AG04450 (cell line): ENCODE measurements at regions not wholly inside any gene's neighbourhood (a gene's known extent, or its start where the extent isn't known, plus 50 kb on each side); places are given as distances from the start of the nearest gene placed in this dataset.

Experiments
- CTCF ChIA-PET: fragments of 300-600, 350-600 bp; formaldehyde crosslinking; extraction: SDS; loops from one replicate; lab custom pipeline; 2022; ENCODE audit warnings: antibody characterized with exemption, inconsistent platforms; lab: Charles Lee
- POLR2A ChIA-PET: fragments of 350-600 bp; formaldehyde crosslinking; extraction: SDS; loops from one replicate; lab custom pipeline; 2021; ENCODE audit warnings: antibody characterized with exemption, inconsistent platforms; lab: Yijun Ruan, JAX
- DNase-seq: peaks from one replicate; pipeline ENCODE4 v3.0.0-alpha.2; 2011; ENCODE audit warnings: low read depth, low spot score
- H3K27ac ChIP-seq: one replicate; pipeline ENCODE4 v1.5.1; 2012; ENCODE audit warnings: low read depth, low read length, control low read depth
- H3K27me3 ChIP-seq: one replicate; pipeline ENCODE4 v1.6.0; 2012; ENCODE audit warnings: low read length; ENCODE audit not compliant: control insufficient read depth, insufficient read depth
- H3K4me3 ChIP-seq: 2 replicates; pipeline ENCODE4 v1.5.1; 2011; ENCODE audit warnings: mild to moderate bottlenecking, low read depth, low read length, control low read depth
- H3K9me3 ChIP-seq: 2 replicates; pipeline ENCODE4 v1.5.1; 2012; ENCODE audit warnings: low read length; ENCODE audit not compliant: control insufficient read depth, insufficient read depth
- TF ChIP-seq, protein P1 (sequence below): IDR thresholded peaks from 2 replicates; pipeline ENCODE4 v1.5.1; 2011; ENCODE audit warnings: low read depth, low read length, control low read depth, inconsistent platforms

DNA sequence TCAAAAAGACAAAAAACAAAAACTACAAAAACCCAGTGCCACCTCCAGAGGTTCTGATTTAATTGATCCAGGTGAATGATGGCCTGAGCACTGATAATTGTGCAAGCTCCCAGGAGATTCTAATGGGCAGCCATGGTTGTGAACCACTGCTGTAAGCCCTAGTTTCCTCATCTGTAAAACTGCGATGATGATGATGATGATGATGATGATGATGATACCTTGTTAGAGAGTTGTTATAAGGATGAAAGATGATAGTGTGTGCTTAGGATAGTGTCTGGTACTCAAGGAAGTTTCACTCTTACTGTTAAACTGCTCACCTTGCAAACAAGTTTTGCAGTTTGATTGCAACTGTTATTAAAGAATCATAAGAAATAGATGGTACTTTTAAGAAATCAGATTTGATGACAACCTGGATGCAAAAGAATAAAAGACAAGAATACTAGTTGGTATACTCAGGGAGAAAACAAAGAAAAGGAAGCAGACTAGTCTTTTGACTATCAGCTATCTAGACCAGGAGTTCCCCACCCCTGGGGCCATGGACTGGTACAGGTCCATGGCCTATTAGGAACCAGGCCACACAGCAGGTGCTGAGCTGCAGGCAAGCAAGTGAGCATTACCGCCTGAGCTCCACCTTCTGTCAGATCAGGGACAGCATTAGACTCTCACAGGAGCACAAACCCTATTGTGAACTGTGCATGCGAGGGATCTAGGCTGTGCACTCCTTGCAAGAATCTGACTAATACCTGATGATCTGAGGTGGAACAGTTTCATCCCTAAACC lies 98.0 kb downstream of the OR2K2 start:
- H3K27me3 ChIP-seq = no peaks in the 10 kb centered on the region
- H3K27ac ChIP-seq = no peak overlapping the region
- TF ChIP-seq, protein P1, sequence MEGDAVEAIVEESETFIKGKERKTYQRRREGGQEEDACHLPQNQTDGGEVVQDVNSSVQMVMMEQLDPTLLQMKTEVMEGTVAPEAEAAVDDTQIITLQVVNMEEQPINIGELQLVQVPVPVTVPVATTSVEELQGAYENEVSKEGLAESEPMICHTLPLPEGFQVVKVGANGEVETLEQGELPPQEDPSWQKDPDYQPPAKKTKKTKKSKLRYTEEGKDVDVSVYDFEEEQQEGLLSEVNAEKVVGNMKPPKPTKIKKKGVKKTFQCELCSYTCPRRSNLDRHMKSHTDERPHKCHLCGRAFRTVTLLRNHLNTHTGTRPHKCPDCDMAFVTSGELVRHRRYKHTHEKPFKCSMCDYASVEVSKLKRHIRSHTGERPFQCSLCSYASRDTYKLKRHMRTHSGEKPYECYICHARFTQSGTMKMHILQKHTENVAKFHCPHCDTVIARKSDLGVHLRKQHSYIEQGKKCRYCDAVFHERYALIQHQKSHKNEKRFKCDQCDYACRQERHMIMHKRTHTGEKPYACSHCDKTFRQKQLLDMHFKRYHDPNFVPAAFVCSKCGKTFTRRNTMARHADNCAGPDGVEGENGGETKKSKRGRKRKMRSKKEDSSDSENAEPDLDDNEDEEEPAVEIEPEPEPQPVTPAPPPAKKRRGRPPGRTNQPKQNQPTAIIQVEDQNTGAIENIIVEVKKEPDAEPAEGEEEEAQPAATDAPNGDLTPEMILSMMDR = no peak
- H3K9me3 ChIP-seq = no peaks in the 10 kb centered on the region
- H3K4me3 ChIP-seq = no peak overlapping the region
- ChIA-PET CTCF (no interaction called here), POLR2A (no interaction called here)
- no peak for DNase-seq

DNA sequence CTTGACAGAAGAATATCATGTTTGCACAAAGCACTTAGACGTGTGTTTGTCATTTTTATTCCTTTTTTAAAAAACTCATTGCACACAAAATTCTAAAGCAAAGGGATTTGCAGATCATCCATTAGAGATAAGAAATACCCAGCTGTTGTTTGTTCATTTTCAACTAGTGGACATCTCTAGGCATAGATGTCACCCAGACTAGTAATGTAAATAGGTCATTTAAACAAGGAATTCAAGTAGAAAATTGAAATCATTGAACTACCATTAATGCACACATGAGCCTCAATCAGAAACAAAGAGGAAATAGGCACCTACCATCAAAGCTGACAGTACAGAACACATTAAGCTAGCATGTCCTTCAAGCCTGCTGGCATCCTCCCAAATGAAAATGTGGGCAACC lies 107.3 kb downstream of the OR2K2 start:
- Histone ChIP-seq H3K27ac (no peak overlapping the region), H3K27me3 (no peaks in the 10 kb centered on the region), H3K9me3 (no peaks in the 10 kb centered on the region), H3K4me3 (no peak overlapping the region)
- ChIA-PET CTCF (no interaction called here), POLR2A (no interaction called here)
- TF ChIP-seq, protein P1 = no peak
- DNase-seq = no peak

DNA sequence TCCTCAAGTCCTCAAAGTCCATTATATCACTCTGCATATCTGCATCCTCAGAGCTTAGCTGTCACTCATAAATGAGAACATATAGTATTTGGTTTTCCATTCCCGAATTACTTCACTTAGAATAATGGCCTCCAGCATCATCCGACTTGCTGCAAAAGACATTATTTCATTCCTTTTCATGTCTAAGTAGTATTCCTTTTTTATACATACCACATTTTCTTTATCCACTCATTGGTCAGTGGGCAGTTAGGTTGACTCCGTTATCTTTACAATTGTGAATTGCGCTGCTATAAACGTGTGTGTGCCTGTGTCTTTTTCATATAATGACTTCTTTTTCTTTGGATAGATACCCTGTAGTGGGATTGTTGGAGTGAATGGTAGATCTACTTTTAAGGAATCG lies 117.2 kb downstream of the OR2K2 start:
- POLR2A ChIA-PET = no interaction called here
- Histone ChIP-seq H3K27me3 (no peaks in the 10 kb centered on the region), H3K27ac (no peak overlapping the region), H3K9me3 (no peaks in the 10 kb centered on the region), H3K4me3 (no peak overlapping the region)
- CTCF ChIA-PET = interaction anchor here (0.7 kb wide), 1 partner anchor 55 kb away, joined by 3 read pairs; no protein-coding TSS in a partner anchor
- no peak for DNase-seq
- TF ChIP-seq, protein P1 = no peak

DNA sequence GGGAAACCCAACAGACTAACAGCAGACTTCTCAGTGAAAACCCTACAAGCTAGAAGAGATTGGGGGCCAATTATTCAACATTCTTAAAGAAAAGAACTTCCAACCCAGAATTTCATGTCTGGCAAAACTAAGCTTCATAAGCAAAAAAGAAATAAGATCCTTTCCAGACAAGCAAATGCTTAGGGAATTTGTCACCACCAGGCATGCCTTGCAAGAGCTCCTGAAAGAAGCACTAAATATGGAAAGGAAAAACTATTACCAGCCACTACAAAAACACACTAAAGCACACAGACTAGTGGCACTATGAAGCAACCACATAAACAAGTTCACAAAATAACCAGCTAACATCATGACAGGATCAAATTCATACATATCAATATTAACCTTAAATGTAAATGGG lies 131.1 kb downstream of the OR2K2 start:
- TF ChIP-seq, protein P1 = no peak
- DNase-seq = no peak

DNA sequence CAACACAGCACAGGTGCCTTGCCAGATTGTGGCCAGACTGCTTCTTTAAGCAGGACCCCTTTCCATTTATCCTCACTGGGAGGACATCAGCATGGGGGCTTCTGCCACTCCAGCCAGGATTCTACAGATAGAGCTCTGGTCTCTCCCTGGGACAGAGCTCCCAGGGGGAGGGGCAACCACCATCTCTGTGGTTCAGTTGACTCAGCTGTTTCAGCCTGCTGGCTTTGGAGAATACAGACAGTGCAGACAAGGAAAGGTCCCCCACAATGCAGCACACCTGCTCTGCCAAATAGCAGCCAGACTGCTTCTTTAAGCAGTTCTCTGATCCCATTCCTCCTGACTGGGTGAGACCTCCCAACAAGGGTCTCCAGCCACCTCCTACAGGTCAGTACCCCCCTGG lies 132.8 kb downstream of the OR2K2 start:
- no peak for DNase-seq
- TF ChIP-seq, protein P1 = no peak
- ChIA-PET CTCF (no interaction called here), POLR2A (no interaction called here)
- no peaks in the 10 kb centered on the region for H3K27me3 ChIP-seq
- no peak overlapping the region for H3K4me3 ChIP-seq
- H3K27ac ChIP-seq = no peak overlapping the region
- H3K9me3 ChIP-seq = peaks cover 2% of the 10 kb centered on the region; the same call in 1 of the 2 replicates

More for the DNA sequence above, 131.1 kb downstream of the OR2K2 start:
- ChIA-PET CTCF (no interaction called here), POLR2A (no interaction called here)
- no peak overlapping the region for H3K4me3 ChIP-seq
- H3K27me3 ChIP-seq = no peaks in the 10 kb centered on the region
- no peak overlapping the region for H3K27ac ChIP-seq
- peaks cover 2% of the 10 kb centered on the region; the same call in 1 of the 2 replicates for H3K9me3 ChIP-seq
